GM12878 (cell line): ENCODE measurements at regions not wholly inside any gene's neighbourhood (a gene's known extent, or its start where the extent isn't known, plus 50 kb on each side); places are given as distances from the start of the nearest gene placed in this dataset.

Experiments used
- ATAC-seq: fragments of 200-7000 bp; cut with Tn5 transposase; 3 replicates; pipeline ENCODE4 v1.9.1; 2020; ENCODE audit warnings: mild to moderate bottlenecking, moderate library complexity
- BruUV-seq: library from RNA; stranded (reverse); fragments of 400-500 nt; replicated peaks from 2 replicates; lab custom pipeline; 2021; lab: Mats Ljungman, UMichigan
- CTCF ChIA-PET: fragments of 300-600 bp; sonication (Branson Sonifier 250); formaldehyde crosslinking; extraction: SDS; loops from one replicate; lab custom pipeline; 2021; ENCODE audit warnings: inconsistent platforms; lab: Yijun Ruan, JAX
- POLR2A ChIA-PET: fragments of 350-600 bp; formaldehyde crosslinking; extraction: SDS; loops from one replicate; lab custom pipeline; 2021; ENCODE audit warnings: inconsistent platforms; lab: Charles Lee
- RAD21 ChIA-PET: fragments of 300-600 bp; sonication (Branson Sonifier 250); formaldehyde crosslinking; loops from one replicate; lab custom pipeline; 2023; ENCODE audit warnings: antibody characterized with exemption; ENCODE audit not compliant: unreplicated experiment; lab: Charles Lee
- SMC1A ChIA-PET: fragments of 300-600 bp; sonication (Branson Sonifier 250); formaldehyde crosslinking; loops from one replicate; lab custom pipeline; 2023; ENCODE audit not compliant: unreplicated experiment, uncharacterized antibody; lab: Charles Lee
- DNase-seq: peaks from one replicate; pipeline ENCODE4 v3.0.0-alpha.2; 2011; ENCODE audit warnings: low read depth, low spot score
- FAIRE-seq: peaks from 3 replicates; lab custom pipeline; 2011; peaks lifted over from hg19 to GRCh38; lab: Jason Lieb, UNC
- H2AFZ ChIP-seq: 2 replicates; pipeline ENCODE4 v1.6.0; 2011; ENCODE audit warnings: low read depth, low read length, control low read depth; ENCODE audit not compliant: control insufficient read depth
- H3K27ac ChIP-seq: 2 replicates; pipeline ENCODE4 v1.5.1; 2011; ENCODE audit warnings: control low read depth; ENCODE audit not compliant: control insufficient read depth, insufficient read depth
- H3K27me3 ChIP-seq, 2 experiments: replicated peaks in 1 of 2; 2 replicates each; pipeline versions ENCODE4 v1.6.0 to v1.6.1; 2011; ENCODE audit warnings: low read length in 1 of 2; ENCODE audit not compliant: control insufficient read depth in 2 of 2, insufficient read depth in 2 of 2
- H3K36me3 ChIP-seq, 2 experiments: 2 replicates each; pipeline ENCODE4 v1.5.1; 2011; ENCODE audit warnings: low read length in 1 of 2; ENCODE audit not compliant: control insufficient read depth in 2 of 2, insufficient read depth in 2 of 2
- H3K4me1 ChIP-seq: 2 replicates; pipeline ENCODE4 v1.6.1; 2011; ENCODE audit warnings: mild to moderate bottlenecking, low read length, moderate library complexity, mixed read lengths; ENCODE audit not compliant: control insufficient read depth, insufficient read depth
- H3K4me2 ChIP-seq: 2 replicates; pipeline ENCODE4 v1.6.0; 2011; ENCODE audit warnings: control low read depth; ENCODE audit not compliant: control insufficient read depth, insufficient read depth
- H3K4me3 ChIP-seq: fragments of 200-600 bp; sonication (generic); 2 replicates; pipeline ENCODE4 v1.5.1; 2016
- H3K79me2 ChIP-seq: 2 replicates; pipeline ENCODE4 v1.6.0; 2011; ENCODE audit warnings: low read length; ENCODE audit not compliant: control insufficient read depth, insufficient read depth
- H3K9ac ChIP-seq: 2 replicates; pipeline ENCODE4 v1.8.0; 2011; ENCODE audit warnings: low read length, control low read depth, mixed read lengths; ENCODE audit not compliant: control insufficient read depth, insufficient read depth
- H3K9me3 ChIP-seq: replicated peaks from 3 replicates; pipeline ENCODE4 v1.5.1; 2011; ENCODE audit warnings: mild to moderate bottlenecking, low read length; ENCODE audit not compliant: control insufficient read depth, insufficient read depth
- H4K20me1 ChIP-seq: 2 replicates; pipeline ENCODE4 v1.6.0; 2011; ENCODE audit not compliant: control insufficient read depth, insufficient read depth
- EP300 ChIP-seq, 2 experiments: fragments of 150-350 bp in 1 of 2; IDR thresholded peaks; 2 replicates each; pipeline ENCODE4 v1.6.1; 2011 to 2012; ENCODE audit warnings: low read depth in 2 of 2, low read length in 2 of 2, borderline replicate concordance in 1 of 2, improper control_type of control experiment in 1 of 2, inconsistent platforms in 1 of 2; ENCODE audit not compliant: control insufficient read depth in 1 of 2
- RAD21 ChIP-seq: IDR thresholded peaks from 2 replicates; pipeline ENCODE4 v1.6.1; 2011; ENCODE audit warnings: mild to moderate bottlenecking, low read depth, low read length, moderate library complexity; ENCODE audit not compliant: insufficient read depth
- TCF12 ChIP-seq: IDR thresholded peaks from 2 replicates; pipeline ENCODE4 v1.6.1; 2011; ENCODE audit warnings: low read depth, mild to moderate bottlenecking, low read length
- in situ Hi-C: fragments of 300-500 bp; cut with MboI; formaldehyde crosslinking; loops from 9 replicates; pipeline ENCODE4 v1.14.3; 2018; ENCODE audit warnings: mixed read lengths
- intact Hi-C: fragments of 100-400 bp; cut with micrococcal nuclease; formaldehyde crosslinking; loops from one replicate; pipeline ENCODE4 v1.14.2; 2022; ENCODE audit not compliant: unreplicated experiment
- TF ChIP-seq, protein P1 (sequence below): fragments of 450-650 bp; IDR thresholded peaks from 2 replicates; pipeline ENCODE4 v1.6.1; 2017; ENCODE audit warnings: antibody characterized with exemption, mild to moderate bottlenecking, moderate library complexity
- TF ChIP-seq, protein P2 (sequence below): IDR thresholded peaks from 2 replicates; pipeline ENCODE4 v1.6.1; 2011; ENCODE audit warnings: borderline replicate concordance, low read depth, mild to moderate bottlenecking, moderate library complexity, low read length; ENCODE audit not compliant: insufficient read depth, poor library complexity, severe bottlenecking

DNA sequence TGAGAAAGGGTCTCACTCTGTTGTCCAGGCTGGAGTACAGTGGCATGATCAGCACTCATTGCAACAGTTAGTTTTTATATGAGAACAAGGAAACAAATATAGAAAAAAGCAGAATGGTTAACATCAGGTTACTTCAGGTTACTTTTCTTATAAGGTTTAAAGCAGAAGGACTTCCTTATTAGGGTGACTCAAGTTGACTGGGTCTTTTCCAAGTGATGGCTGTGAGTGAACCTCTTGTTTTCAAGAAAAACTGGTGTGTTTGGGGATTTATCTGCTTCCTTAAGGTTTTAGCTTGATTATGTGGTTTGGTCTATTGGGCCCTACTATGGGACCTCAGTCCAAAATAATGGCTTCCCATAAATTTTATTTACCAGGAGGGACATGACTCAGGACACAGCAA lies 99.2 kb downstream of the ARRDC3 start:
- no peaks in the 10 kb centered on the region for H3K27me3 ChIP-seq
- peaks cover 11% of the 10 kb centered on the region for H3K4me1 ChIP-seq
- H3K36me3 ChIP-seq, result no peaks in the 10 kb centered on the region
- no peak overlapping the region for H2AFZ ChIP-seq
- no peak overlapping the region for H3K4me3 ChIP-seq
- no peak overlapping the region for H3K4me2 ChIP-seq
- TF ChIP-seq, protein P1, sequence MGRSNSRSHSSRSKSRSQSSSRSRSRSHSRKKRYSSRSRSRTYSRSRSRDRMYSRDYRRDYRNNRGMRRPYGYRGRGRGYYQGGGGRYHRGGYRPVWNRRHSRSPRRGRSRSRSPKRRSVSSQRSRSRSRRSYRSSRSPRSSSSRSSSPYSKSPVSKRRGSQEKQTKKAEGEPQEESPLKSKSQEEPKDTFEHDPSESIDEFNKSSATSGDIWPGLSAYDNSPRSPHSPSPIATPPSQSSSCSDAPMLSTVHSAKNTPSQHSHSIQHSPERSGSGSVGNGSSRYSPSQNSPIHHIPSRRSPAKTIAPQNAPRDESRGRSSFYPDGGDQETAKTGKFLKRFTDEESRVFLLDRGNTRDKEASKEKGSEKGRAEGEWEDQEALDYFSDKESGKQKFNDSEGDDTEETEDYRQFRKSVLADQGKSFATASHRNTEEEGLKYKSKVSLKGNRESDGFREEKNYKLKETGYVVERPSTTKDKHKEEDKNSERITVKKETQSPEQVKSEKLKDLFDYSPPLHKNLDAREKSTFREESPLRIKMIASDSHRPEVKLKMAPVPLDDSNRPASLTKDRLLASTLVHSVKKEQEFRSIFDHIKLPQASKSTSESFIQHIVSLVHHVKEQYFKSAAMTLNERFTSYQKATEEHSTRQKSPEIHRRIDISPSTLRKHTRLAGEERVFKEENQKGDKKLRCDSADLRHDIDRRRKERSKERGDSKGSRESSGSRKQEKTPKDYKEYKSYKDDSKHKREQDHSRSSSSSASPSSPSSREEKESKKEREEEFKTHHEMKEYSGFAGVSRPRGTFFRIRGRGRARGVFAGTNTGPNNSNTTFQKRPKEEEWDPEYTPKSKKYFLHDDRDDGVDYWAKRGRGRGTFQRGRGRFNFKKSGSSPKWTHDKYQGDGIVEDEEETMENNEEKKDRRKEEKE, result no peak
- no peak for TF ChIP-seq EP300 (IDR thresholded peaks at IDR 0.05; ENCODE audit: borderline replicate concordance in 1 of 2, control insufficient read depth in 1 of 2, low read depth in 2 of 2, low read length in 2 of 2)
- TF ChIP-seq, protein P2, sequence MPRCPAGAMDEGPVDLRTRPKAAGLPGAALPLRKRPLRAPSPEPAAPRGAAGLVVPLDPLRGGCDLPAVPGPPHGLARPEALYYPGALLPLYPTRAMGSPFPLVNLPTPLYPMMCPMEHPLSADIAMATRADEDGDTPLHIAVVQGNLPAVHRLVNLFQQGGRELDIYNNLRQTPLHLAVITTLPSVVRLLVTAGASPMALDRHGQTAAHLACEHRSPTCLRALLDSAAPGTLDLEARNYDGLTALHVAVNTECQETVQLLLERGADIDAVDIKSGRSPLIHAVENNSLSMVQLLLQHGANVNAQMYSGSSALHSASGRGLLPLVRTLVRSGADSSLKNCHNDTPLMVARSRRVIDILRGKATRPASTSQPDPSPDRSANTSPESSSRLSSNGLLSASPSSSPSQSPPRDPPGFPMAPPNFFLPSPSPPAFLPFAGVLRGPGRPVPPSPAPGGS, result no peak
- TF ChIP-seq TCF12, result no peak
- TF ChIP-seq RAD21, result no peak
- in situ Hi-C loops, result no loop called here
- ChIA-PET RAD21 (interaction anchor here (1.1 kb wide), 1 partner anchor 17 kb away, joined by 3 read pairs; no protein-coding TSS in a partner anchor), POLR2A (interaction anchor here (1.0 kb wide), 1 partner anchor 12 kb away, joined by 4 read pairs; no protein-coding TSS in a partner anchor), CTCF (interaction anchor here (0.7 kb wide), 1 partner anchor 82 kb away, joined by 3 read pairs; no protein-coding TSS in a partner anchor), SMC1A (interaction anchor here (0.8 to 1.6 kb wide), 2 partner anchors 11 to 64 kb away, joined by 4 to 5 read pairs; no protein-coding TSS in a partner anchor)
- H4K20me1 ChIP-seq, result no peaks in the 10 kb centered on the region
- DNase-seq (no peak), ATAC-seq (no peak), FAIRE-seq (no peak)
- no TSS peak for BruUV-seq
- intact Hi-C loops, result loop anchor here (5.0 kb wide), 1 partner anchor 182 kb away; no protein-coding TSS in a partner anchor
- H3K9ac ChIP-seq, result no peak overlapping the region
- H3K9me3 ChIP-seq, result peaks cover 7% of the 10 kb centered on the region
- H3K79me2 ChIP-seq, result no peaks in the 10 kb centered on the region
- no peak overlapping the region for H3K27ac ChIP-seq
